ENCODE measurements at regions not wholly inside any gene's neighbourhood (a gene's known extent, or its start where the extent isn't known, plus 50 kb on each side); places are given as distances from the start of the nearest gene placed in this dataset.

GRCh38 chr16:60704726-60705125 lies 1331.5 kb downstream of the CDH8 start:
- TF ChIP-seq EZH2 (IDR thresholded peaks at IDR 0.05; ENCODE audit: borderline replicate concordance, insufficient read depth, low read length, poor library complexity, severe bottlenecking), result no peak
- no peak for TF ChIP-seq TAF1 (IDR thresholded peaks at IDR 0.05; ENCODE audit: low read depth)
- TF ChIP-seq POLR2AphosphoS5 (IDR thresholded peaks at IDR 0.05), result no peak
- TF ChIP-seq EP300 (conservative IDR thresholded peaks at IDR 0.05; ENCODE audit: poor library complexity, severe bottlenecking), result no peak
- TF ChIP-seq REST (IDR thresholded peaks at IDR 0.05; ENCODE audit: borderline replicate concordance), result no peak
- TF ChIP-seq SMC3 (conservative IDR thresholded peaks at IDR 0.05; ENCODE audit: poor library complexity), result no peak
- no peak for TF ChIP-seq CTCF (IDR thresholded peaks at IDR 0.05; ENCODE audit: poor library complexity, severe bottlenecking)
- TF ChIP-seq RAD21 (conservative IDR thresholded peaks at IDR 0.05), result no peak
- no peak for TF ChIP-seq MXI1 (conservative IDR thresholded peaks at IDR 0.05; ENCODE audit: poor library complexity, severe bottlenecking)
- Histone ChIP-seq H3K9me2 (ENCODE audit: insufficient read depth, low read length) (no peaks in the 10 kb centered on the region), H3K79me2 (replicated peaks; ENCODE audit: insufficient read depth, low read length) (no peaks in the 10 kb centered on the region), H3K27ac (ENCODE audit: low read length) (no peak overlapping the region), H4K20me1 (ENCODE audit: insufficient read depth) (no peaks in the 10 kb centered on the region), H3K9me3 (ENCODE audit: low read length) (no peaks in the 10 kb centered on the region), H3K27me3 (ENCODE audit: insufficient read depth, low read depth, low read length) (no peaks in the 10 kb centered on the region), H3K9ac (ENCODE audit: low read length) (no peak overlapping the region), H3F3A (ENCODE audit: insufficient read depth, low read length, poor library complexity, severe bottlenecking) (no peaks in the 10 kb centered on the region), H3K4me2 (ENCODE audit: low read length) (no peak overlapping the region), H2AFZ (ENCODE audit: low read depth, low read length) (no peak overlapping the region), H3K4me3 (ENCODE audit: low read length) (no peak overlapping the region), H3K36me3 (ENCODE audit: insufficient read depth, low read length) (no peaks in the 10 kb centered on the region)

- no peaks in the 10 kb centered on the region for H3K79me2 ChIP-seq (replicated peaks; ENCODE audit: insufficient read depth, low read length)
- H3K9ac ChIP-seq (ENCODE audit: low read length), result no peak overlapping the region
- H3K36me3 ChIP-seq (ENCODE audit: insufficient read depth, low read length), result no peaks in the 10 kb centered on the region
- H3F3A ChIP-seq (ENCODE audit: insufficient read depth, low read length, poor library complexity, severe bottlenecking), result no peaks in the 10 kb centered on the region
- no peak overlapping the region for H3K4me2 ChIP-seq (ENCODE audit: low read length)
- H3K27ac ChIP-seq (ENCODE audit: low read length), result no peak overlapping the region
- H3K9me2 ChIP-seq (ENCODE audit: insufficient read depth, low read length), result no peaks in the 10 kb centered on the region
- H4K20me1 ChIP-seq (ENCODE audit: insufficient read depth), result no peaks in the 10 kb centered on the region
- H3K4me3 ChIP-seq (ENCODE audit: low read length), result no peak overlapping the region
- no peak overlapping the region for H2AFZ ChIP-seq (ENCODE audit: low read depth, low read length)
- H3K27me3 ChIP-seq (ENCODE audit: insufficient read depth, low read depth, low read length), result no peaks in the 10 kb centered on the region
- TF ChIP-seq POLR2AphosphoS5 (IDR thresholded peaks at IDR 0.05) (no peak), MXI1 (conservative IDR thresholded peaks at IDR 0.05; ENCODE audit: poor library complexity, severe bottlenecking) (no peak), TAF1 (IDR thresholded peaks at IDR 0.05; ENCODE audit: low read depth) (no peak), CTCF (IDR thresholded peaks at IDR 0.05; ENCODE audit: poor library complexity, severe bottlenecking) (no peak), EZH2 (IDR thresholded peaks at IDR 0.05; ENCODE audit: borderline replicate concordance, insufficient read depth, low read length, poor library complexity, severe bottlenecking) (no peak), SMC3 (conservative IDR thresholded peaks at IDR 0.05; ENCODE audit: poor library complexity) (no peak), EP300 (conservative IDR thresholded peaks at IDR 0.05; ENCODE audit: poor library complexity, severe bottlenecking) (no peak), RAD21 (conservative IDR thresholded peaks at IDR 0.05) (no peak), REST (IDR thresholded peaks at IDR 0.05; ENCODE audit: borderline replicate concordance) (no peak)
- H3K9me3 ChIP-seq (ENCODE audit: low read length), result no peaks in the 10 kb centered on the region
These were observed 1333.1 kb downstream of the CDH8 start for GRCh38 chr16:60703096-60703495.

Measured in neural cell (in vitro differentiated cells).